ENCODE measurements at regions not wholly inside any gene's neighbourhood (a gene's known extent, or its start where the extent isn't known, plus 50 kb on each side); places are given as distances from the start of the nearest gene placed in this dataset.

DNA sequence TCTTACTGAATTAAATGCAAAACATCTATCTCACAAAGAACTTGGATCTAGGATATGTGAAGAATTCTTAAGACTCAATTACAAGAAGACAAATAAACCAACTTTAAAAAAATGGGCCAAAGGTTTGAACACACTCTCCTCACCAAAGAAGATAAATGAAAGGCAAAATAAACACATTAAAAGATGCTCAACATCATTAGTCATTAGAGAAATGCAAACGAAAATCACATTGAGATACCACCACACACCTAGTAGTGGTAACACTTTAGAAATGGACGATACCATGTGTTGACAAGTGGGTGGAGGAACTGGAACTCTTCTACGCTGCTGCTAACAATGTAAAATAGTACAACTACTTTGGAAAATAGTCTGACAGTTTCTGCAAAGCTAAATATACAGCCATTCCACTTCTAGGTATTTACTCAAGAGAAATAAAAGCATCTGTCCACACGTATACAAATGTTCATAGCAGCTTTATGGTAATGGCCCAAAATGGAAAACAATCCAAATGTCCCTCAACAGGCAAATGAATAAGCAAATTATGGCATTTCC lies 194.3 kb downstream of the RHOU start:
- TF ChIP-seq, protein P1, sequence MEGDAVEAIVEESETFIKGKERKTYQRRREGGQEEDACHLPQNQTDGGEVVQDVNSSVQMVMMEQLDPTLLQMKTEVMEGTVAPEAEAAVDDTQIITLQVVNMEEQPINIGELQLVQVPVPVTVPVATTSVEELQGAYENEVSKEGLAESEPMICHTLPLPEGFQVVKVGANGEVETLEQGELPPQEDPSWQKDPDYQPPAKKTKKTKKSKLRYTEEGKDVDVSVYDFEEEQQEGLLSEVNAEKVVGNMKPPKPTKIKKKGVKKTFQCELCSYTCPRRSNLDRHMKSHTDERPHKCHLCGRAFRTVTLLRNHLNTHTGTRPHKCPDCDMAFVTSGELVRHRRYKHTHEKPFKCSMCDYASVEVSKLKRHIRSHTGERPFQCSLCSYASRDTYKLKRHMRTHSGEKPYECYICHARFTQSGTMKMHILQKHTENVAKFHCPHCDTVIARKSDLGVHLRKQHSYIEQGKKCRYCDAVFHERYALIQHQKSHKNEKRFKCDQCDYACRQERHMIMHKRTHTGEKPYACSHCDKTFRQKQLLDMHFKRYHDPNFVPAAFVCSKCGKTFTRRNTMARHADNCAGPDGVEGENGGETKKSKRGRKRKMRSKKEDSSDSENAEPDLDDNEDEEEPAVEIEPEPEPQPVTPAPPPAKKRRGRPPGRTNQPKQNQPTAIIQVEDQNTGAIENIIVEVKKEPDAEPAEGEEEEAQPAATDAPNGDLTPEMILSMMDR (IDR thresholded peaks at IDR 0.05): no peak
- no peak for TF ChIP-seq POLR2A (IDR thresholded peaks at IDR 0.05)

Measured in right lobe of liver (tissue), 4 donors.